SJSA1 (cell line): ENCODE measurements at regions not wholly inside any gene's neighbourhood (a gene's known extent, or its start where the extent isn't known, plus 50 kb on each side); places are given as distances from the start of the nearest gene placed in this dataset.
"Not testable (repeated sequence)": the region's sequence is repeated elsewhere in the genome, so short reads cannot be mapped to it uniquely, and the experiment has no call there.

Experiments used
- DNase-seq, 2 experiments: peaks; one replicate each; pipeline ENCODE4 v3.0.0-alpha.2; 2015 to 2020; ENCODE audit warnings: low spot score in 2 of 2, low read depth in 1 of 2
- H3K27ac ChIP-seq: fragments of 250-450 bp; sonication (Bioruptor Pico); 2 replicates; pipeline ENCODE4 v1.5.1; 2020; ENCODE audit warnings: mild to moderate bottlenecking, moderate library complexity
- H3K27me3 ChIP-seq: fragments of 250-450 bp; sonication (Bioruptor Pico); replicated peaks from 2 replicates; pipeline ENCODE4 v1.5.1; 2020; ENCODE audit warnings: mild to moderate bottlenecking, moderate library complexity
- H3K36me3 ChIP-seq: fragments of 250-450 bp; sonication (Bioruptor Pico); 2 replicates; pipeline ENCODE4 v1.5.1; 2020; ENCODE audit warnings: mild to moderate bottlenecking
- H3K4me1 ChIP-seq: fragments of 250-450 bp; sonication (Bioruptor Pico); replicated peaks from 2 replicates; pipeline ENCODE4 v1.6.1; 2021; ENCODE audit warnings: mild to moderate bottlenecking
- H3K4me3 ChIP-seq: fragments of 250-450 bp; sonication (Bioruptor Pico); 2 replicates; pipeline ENCODE4 v1.5.1; 2020; ENCODE audit warnings: mild to moderate bottlenecking
- H3K9me3 ChIP-seq: fragments of 250-450 bp; sonication (Bioruptor Pico); replicated peaks from 2 replicates; pipeline ENCODE4 v1.5.1; 2020; ENCODE audit warnings: mild to moderate bottlenecking

- H3K4me1 ChIP-seq = no peaks in the 10 kb centered on the region
- H3K27me3 ChIP-seq = no peaks in the 10 kb centered on the region
- no peak for DNase-seq
- peaks cover 2% of the 10 kb centered on the region; the same call in 1 of the 2 replicates for H3K9me3 ChIP-seq
- no peak overlapping the region for H3K4me3 ChIP-seq
- no peak overlapping the region for H3K27ac ChIP-seq
- no peaks in the 10 kb centered on the region for H3K36me3 ChIP-seq
Observed at GRCh38 chr5:35561396-35561795, 56.3 kb upstream of the SPEF2 start.

GRCh38 chr5:35557748-35558147 is 59.9 kb upstream of the SPEF2 start:
- Histone ChIP-seq H3K4me1 (no peaks in the 10 kb centered on the region), H3K27me3 (no peaks in the 10 kb centered on the region), H3K36me3 (no peaks in the 10 kb centered on the region), H3K9me3 (peaks cover 2% of the 10 kb centered on the region; the same call in 1 of the 2 replicates), H3K27ac (no peak overlapping the region), H3K4me3 (no peak overlapping the region)
- no peak for DNase-seq

GRCh38 chr5:35557199-35557598 is 60.5 kb upstream of the SPEF2 start:
- H3K9me3 ChIP-seq = peaks cover 2% of the 10 kb centered on the region; the same call in 1 of the 2 replicates
- no peak overlapping the region for H3K27ac ChIP-seq
- H3K27me3 ChIP-seq = no peaks in the 10 kb centered on the region
- H3K4me3 ChIP-seq = no peak overlapping the region
- DNase-seq = no peak
- H3K4me1 ChIP-seq = no peaks in the 10 kb centered on the region
- H3K36me3 ChIP-seq = no peaks in the 10 kb centered on the region

- Histone ChIP-seq H3K4me1 (no peaks in the 10 kb centered on the region), H3K4me3 (no peak overlapping the region), H3K27me3 (no peaks in the 10 kb centered on the region), H3K27ac (no peak overlapping the region), H3K9me3 (peaks cover 4% of the 10 kb centered on the region; the same call in 1 of the 2 replicates), H3K36me3 (no peaks in the 10 kb centered on the region)
- no peak for DNase-seq
Observed at GRCh38 chr5:35554016-35554415, 63.6 kb upstream of the SPEF2 start.

- 0 out of 2 replicates have a peak, but pooled peaks cover 3% of the 10 kb centered on the region for H3K27me3 ChIP-seq
- H3K36me3 ChIP-seq = no peaks in the 10 kb centered on the region
- no peaks in the 10 kb centered on the region for H3K9me3 ChIP-seq
- no peak overlapping the region for H3K4me3 ChIP-seq
- no peak overlapping the region for H3K27ac ChIP-seq
- no peaks in the 10 kb centered on the region for H3K4me1 ChIP-seq
- no peak for DNase-seq
Observed at GRCh38 chr5:35545190-35545589, 72.5 kb upstream of the SPEF2 start.

GRCh38 chr5:35543408-35543807 is 74.3 kb upstream of the SPEF2 start:
- Histone ChIP-seq H3K36me3 (no peaks in the 10 kb centered on the region), H3K27ac (no peak overlapping the region), H3K27me3 (0 out of 2 replicates have a peak, but pooled peaks cover 3% of the 10 kb centered on the region), H3K4me3 (no peak overlapping the region), H3K9me3 (no peaks in the 10 kb centered on the region), H3K4me1 (no peaks in the 10 kb centered on the region)
- DNase-seq = no peak

- H3K4me3 ChIP-seq = no peak overlapping the region
- no peaks in the 10 kb centered on the region for H3K4me1 ChIP-seq
- no peaks in the 10 kb centered on the region for H3K9me3 ChIP-seq
- H3K36me3 ChIP-seq = no peaks in the 10 kb centered on the region
- DNase-seq = no peak
- H3K27ac ChIP-seq = no peak overlapping the region
- H3K27me3 ChIP-seq = 0 out of 2 replicates have a peak, but pooled peaks cover 3% of the 10 kb centered on the region
Observed at GRCh38 chr5:35540002-35540401, 77.7 kb upstream of the SPEF2 start.

GRCh38 chr5:35538198-35538931 is 79.3 kb upstream of the SPEF2 start:
- no peak for DNase-seq
- 0 out of 2 replicates have a peak, but pooled peaks cover 3% of the 10 kb centered on the region for H3K27me3 ChIP-seq
- H3K4me1 ChIP-seq = no peaks in the 10 kb centered on the region
- no peaks in the 10 kb centered on the region for H3K36me3 ChIP-seq
- no peak overlapping the region for H3K27ac ChIP-seq
- no peaks in the 10 kb centered on the region for H3K9me3 ChIP-seq
- H3K4me3 ChIP-seq = no peak overlapping the region

- no peak overlapping the region for H3K27ac ChIP-seq
- H3K4me1 ChIP-seq = no peaks in the 10 kb centered on the region
- H3K9me3 ChIP-seq = no peaks in the 10 kb centered on the region
- no peaks in the 10 kb centered on the region for H3K27me3 ChIP-seq
- H3K36me3 ChIP-seq = no peaks in the 10 kb centered on the region
- no peak overlapping the region for H3K4me3 ChIP-seq
- DNase-seq = no peak
Observed at GRCh38 chr5:35533156-35533555, 84.5 kb upstream of the SPEF2 start.

- not testable (repeated sequence) for H3K4me1 ChIP-seq, H3K36me3 ChIP-seq, H3K9me3 ChIP-seq, H3K4me3 ChIP-seq, H3K27ac ChIP-seq, DNase-seq, H3K27me3 ChIP-seq
Observed at GRCh38 chr5:35531553-35531952, 86.1 kb upstream of the SPEF2 start.

GRCh38 chr5:35518104-35518503 is 99.6 kb upstream of the SPEF2 start:
- no peaks in the 10 kb centered on the region for H3K27me3 ChIP-seq
- no peak overlapping the region for H3K4me3 ChIP-seq
- H3K27ac ChIP-seq = no peak overlapping the region
- DNase-seq = no peak
- H3K4me1 ChIP-seq = no peaks in the 10 kb centered on the region
- no peaks in the 10 kb centered on the region for H3K9me3 ChIP-seq
- H3K36me3 ChIP-seq = no peaks in the 10 kb centered on the region

- Histone ChIP-seq H3K9me3 (no peaks in the 10 kb centered on the region), H3K27ac (no peak overlapping the region), H3K36me3 (no peaks in the 10 kb centered on the region)
Observed at GRCh38 chr5:35516271-35516670, 101.4 kb upstream of the SPEF2 start.

GRCh38 chr5:35513612-35514011 is 104.1 kb upstream of the SPEF2 start:
- no peak for DNase-seq
- Histone ChIP-seq H3K27me3 (no peaks in the 10 kb centered on the region), H3K36me3 (no peaks in the 10 kb centered on the region), H3K27ac (no peak overlapping the region), H3K4me1 (no peaks in the 10 kb centered on the region), H3K4me3 (no peak overlapping the region), H3K9me3 (no peaks in the 10 kb centered on the region)

More at GRCh38 chr5:35516271-35516670, 101.4 kb upstream of the SPEF2 start:
- no peak for DNase-seq
- Histone ChIP-seq H3K4me1 (no peaks in the 10 kb centered on the region), H3K27me3 (no peaks in the 10 kb centered on the region), H3K4me3 (no peak overlapping the region)

GRCh38 chr5:35502206-35502605 is 115.5 kb upstream of the SPEF2 start:
- Histone ChIP-seq H3K4me1 (no peaks in the 10 kb centered on the region), H3K27me3 (no peaks in the 10 kb centered on the region), H3K4me3 (no peak overlapping the region), H3K36me3 (no peaks in the 10 kb centered on the region), H3K27ac (no peak overlapping the region), H3K9me3 (no peaks in the 10 kb centered on the region)
- DNase-seq = no peak

GRCh38 chr5:35488791-35489190 is 128.9 kb upstream of the SPEF2 start:
- no peak for DNase-seq
- Histone ChIP-seq H3K9me3 (no peaks in the 10 kb centered on the region), H3K27ac (no peak overlapping the region), H3K27me3 (no peaks in the 10 kb centered on the region; the same call in 1 of the 2 replicates), H3K4me1 (no peaks in the 10 kb centered on the region), H3K4me3 (no peak overlapping the region), H3K36me3 (no peaks in the 10 kb centered on the region)
